ENCODE measurements at regions not wholly inside any gene's neighbourhood (a gene's known extent, or its start where the extent isn't known, plus 50 kb on each side); places are given as distances from the start of the nearest gene placed in this dataset.
"Not testable (repeated sequence)": the region's sequence is repeated elsewhere in the genome, so short reads cannot be mapped to it uniquely, and the experiment has no call there.

- no peak for DNase-seq (ENCODE audit: low read depth)
Observed at GRCh38 chr9:16278326-16278999, 592.0 kb downstream of the BNC2 start.

DNA sequence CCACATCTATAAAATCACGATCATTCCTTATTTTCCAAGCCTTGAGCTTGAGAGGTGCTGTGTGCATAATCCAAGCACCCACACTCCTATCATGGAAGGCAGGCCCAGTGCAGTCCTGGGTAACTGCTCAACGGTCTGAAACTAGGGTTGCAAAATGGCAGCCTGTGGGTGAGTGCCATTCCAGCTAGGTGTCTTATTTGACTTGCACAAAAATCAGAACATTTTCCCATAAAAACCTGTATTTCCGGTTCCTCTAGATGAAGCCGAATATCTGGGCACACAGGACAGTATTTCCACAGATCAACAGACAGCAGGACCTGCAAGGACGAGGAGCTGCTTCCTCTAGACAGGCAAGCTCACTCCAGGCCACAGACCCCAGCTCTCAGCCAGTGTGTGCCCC lies 588.8 kb downstream of the BNC2 start:
- DNase-seq (ENCODE audit: low read depth): no peak

DNA sequence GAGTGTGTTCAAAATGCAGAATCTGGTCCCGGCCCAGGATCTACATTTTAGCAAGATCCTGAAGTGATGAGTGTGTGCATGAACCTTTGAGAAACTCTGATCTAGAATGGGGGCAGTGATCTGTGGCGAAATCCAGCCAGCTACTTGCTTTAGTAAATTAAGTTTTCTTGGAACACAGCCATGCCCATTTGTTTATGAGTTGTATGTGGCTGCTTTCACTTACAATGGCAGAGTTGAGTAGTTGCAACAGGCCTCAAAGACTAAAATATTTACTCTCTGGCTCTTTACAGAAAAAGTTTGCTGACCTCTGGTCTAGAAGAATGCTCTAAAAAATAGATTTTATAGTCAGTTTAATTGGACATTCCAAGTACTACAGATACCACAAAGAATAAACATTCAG lies 588.3 kb downstream of the BNC2 start:
- no peak for DNase-seq (ENCODE audit: low read depth)

DNA sequence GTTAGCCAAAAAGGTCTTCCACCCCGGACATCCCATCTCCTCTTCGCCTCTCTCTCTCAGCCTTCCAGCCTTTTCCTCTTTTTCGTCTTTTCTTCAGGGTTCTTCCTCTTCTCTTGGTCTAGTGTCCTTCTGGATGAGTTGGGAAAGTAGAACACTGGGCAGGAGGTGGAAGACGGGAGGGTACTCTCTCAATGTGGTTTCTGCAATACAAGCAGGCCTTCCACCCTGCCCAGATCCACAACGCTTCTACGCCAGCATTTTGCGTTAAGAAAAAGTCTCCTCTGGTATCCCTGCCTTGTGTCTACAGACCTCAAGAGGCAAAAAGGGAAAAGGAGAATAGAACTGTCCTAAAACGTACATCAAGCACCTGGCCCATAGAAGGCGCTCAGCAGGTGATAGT lies 587.8 kb downstream of the BNC2 start:
- DNase-seq (ENCODE audit: low read depth): no peak

GRCh38 chr9:16286160-16286559 lies 584.3 kb downstream of the BNC2 start:
- DNase-seq (ENCODE audit: low read depth): no peak

- DNase-seq (ENCODE audit: low read depth): no peak
Observed at GRCh38 chr9:16289639-16290038, 580.8 kb downstream of the BNC2 start.

GRCh38 chr9:16290169-16290568 lies 580.3 kb downstream of the BNC2 start:
- DNase-seq (ENCODE audit: low read depth): no peak

DNA sequence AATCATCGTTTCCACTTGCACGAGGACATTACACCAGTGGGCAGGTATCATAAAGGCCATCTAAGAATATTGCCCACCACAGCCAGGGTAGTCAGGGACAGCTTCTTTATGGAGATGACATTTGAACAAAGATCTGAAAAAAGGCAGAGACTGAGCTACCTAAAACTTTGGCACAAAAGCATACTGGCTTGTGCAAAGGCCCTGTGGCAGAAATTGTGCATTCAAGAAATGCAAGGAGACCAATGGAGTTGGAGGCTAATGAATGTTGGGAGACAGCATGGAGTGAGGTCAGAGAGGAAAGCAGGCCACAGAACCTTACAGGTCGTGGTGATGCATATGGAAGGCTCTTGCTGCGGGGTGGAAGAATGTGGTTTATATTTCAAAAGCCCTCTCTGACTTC lies 578.5 kb downstream of the BNC2 start:
- no peak for DNase-seq (ENCODE audit: low read depth)

DNA sequence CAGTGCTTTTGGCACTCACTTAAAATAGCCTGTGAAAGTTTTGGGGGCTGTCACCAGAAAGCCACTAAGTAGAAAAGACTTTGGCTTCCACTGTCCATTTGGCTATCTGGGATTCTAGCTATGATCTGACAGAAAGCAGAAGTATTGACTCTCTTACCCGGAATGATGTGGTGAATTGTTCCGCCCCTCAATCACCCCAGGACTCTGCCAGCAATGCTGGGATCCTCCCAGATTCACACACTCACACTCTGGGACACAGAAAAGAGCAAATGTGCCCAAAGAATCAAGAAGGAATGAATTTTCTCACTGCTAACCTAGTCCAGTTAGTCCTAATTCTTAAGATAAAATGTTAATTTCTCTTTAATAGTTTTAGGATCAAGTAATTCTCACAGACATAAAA lies 576.9 kb downstream of the BNC2 start:
- DNase-seq (ENCODE audit: low read depth): no peak

- no peak for DNase-seq (ENCODE audit: low read depth)
Observed at GRCh38 chr9:16294133-16294770, 576.2 kb downstream of the BNC2 start.

GRCh38 chr9:16294940-16295339 lies 575.5 kb downstream of the BNC2 start:
- DNase-seq (ENCODE audit: low read depth): not testable (repeated sequence)

- not testable (repeated sequence) for DNase-seq (ENCODE audit: low read depth)
Observed at GRCh38 chr9:16299368-16299767, 571.1 kb downstream of the BNC2 start.

- DNase-seq (ENCODE audit: low read depth): no peak
Observed at GRCh38 chr9:16303506-16303905, 567.0 kb downstream of the BNC2 start.

DNA sequence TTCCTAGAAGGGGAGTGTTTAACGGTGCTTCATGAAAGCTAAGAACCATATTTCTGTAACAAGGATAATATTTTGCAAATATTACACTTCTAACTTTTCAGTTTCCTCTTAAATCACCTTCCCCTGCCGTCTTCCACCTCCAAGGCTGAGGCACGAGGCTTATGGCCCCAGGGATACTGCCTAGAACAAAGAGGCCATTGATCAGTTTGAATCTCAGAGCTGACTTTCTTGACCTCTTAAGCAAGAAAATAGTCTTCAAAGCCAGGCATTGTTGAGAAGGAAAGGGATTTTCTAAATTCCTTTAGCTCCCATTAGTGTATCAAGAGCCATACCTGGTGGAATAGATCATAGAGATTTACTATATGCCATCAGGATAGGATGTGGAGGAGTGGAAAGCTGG lies 566.2 kb downstream of the BNC2 start:
- DNase-seq (ENCODE audit: low read depth): no peak

GRCh38 chr9:16306586-16306985 lies 563.9 kb downstream of the BNC2 start:
- DNase-seq (ENCODE audit: low read depth): no peak

- no peak for DNase-seq (ENCODE audit: low read depth)
Observed at GRCh38 chr9:16307626-16308195, 562.8 kb downstream of the BNC2 start.

DNA sequence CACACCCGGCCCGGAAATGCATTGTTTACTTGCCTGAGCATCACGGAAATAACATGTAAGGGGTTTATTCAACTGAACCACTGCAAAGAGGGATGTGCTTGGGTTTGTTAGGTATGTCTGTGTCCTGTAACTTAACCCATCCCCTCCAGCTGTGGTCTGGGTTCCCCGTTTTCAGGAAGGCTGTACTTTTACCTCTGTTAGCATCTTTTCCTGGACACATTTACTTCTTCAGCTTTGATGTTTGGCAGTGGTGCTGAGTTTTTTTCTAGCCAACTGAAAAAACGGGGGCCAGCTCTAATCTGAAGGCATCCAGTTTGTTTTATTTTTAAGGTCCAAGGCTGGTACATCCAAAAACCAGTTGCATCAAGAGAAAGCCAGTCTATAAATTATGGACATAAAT lies 561.8 kb downstream of the BNC2 start:
- no peak for DNase-seq (ENCODE audit: low read depth)

- no peak for DNase-seq (ENCODE audit: low read depth)
Observed at GRCh38 chr9:16309082-16309468, 561.4 kb downstream of the BNC2 start.

GRCh38 chr9:16309469-16310271 lies 560.8 kb downstream of the BNC2 start:
- DNase-seq (ENCODE audit: low read depth): no peak

- no peak for DNase-seq (ENCODE audit: low read depth)
Observed at GRCh38 chr9:16310278-16311110, 560.0 kb downstream of the BNC2 start.

DNA sequence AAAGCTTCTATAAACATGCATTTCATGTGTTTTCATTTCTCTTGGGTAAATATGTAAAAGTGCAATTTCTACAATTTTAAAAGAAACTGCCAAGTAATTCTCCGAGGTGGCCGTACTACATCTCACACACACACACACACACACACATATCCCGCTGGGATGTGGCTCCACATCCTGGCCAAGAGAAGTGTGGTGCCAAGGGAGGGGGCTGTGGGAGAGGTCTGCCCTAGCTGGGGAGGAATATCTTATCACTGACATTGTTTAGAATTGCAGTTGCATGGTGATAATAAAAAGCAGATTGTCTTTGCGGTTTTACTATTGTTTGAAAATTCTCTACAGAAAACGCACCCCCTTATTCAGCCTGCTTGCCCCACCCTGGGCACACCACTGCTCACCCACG lies 558.4 kb downstream of the BNC2 start:
- DNase-seq (ENCODE audit: low read depth): no peak

GRCh38 chr9:16312962-16313546 lies 557.4 kb downstream of the BNC2 start:
- no peak for DNase-seq (ENCODE audit: low read depth)

Data from stimulated activated CD8-positive, alpha-beta memory T cell treated with anti-CD3 and anti-CD28 coated beads, Interleukin-15, amount 100 ng/mL, for 1 hour (primary cell).